ENCODE measurements at regions not wholly inside any gene's neighbourhood (a gene's known extent, or its start where the extent isn't known, plus 50 kb on each side); places are given as distances from the start of the nearest gene placed in this dataset.

- Histone ChIP-seq H3K79me2 (ENCODE audit: control insufficient read depth in 1 of 2, insufficient read depth in 2 of 2, low read length in 2 of 2) (no peaks in the 10 kb centered on the region), H3K9me3 (ENCODE audit: insufficient read depth in 2 of 2, low read depth in 1 of 2, low read length in 1 of 2) (no peaks in the 10 kb centered on the region), H3K79me1 (ENCODE audit: low read depth, low read length) (no peaks in the 10 kb centered on the region), H3K23me2 (ENCODE audit: low read depth, low read length) (no peaks in the 10 kb centered on the region), H2AK5ac (ENCODE audit: low read depth, low read length) (no peak overlapping the region), H2BK15ac (ENCODE audit: low read length) (no peak overlapping the region), H3K4ac (replicated peaks; ENCODE audit: insufficient read length, low read depth, low read length) (no peak overlapping the region), H2BK20ac (ENCODE audit: low read length) (no peak overlapping the region), H2BK120ac (replicated peaks; ENCODE audit: low read depth, low read length) (no peak overlapping the region), H3K4me1 (replicated peaks in 1 of 4; ENCODE audit: control insufficient read depth in 3 of 4, insufficient read depth in 4 of 4, low read length in 3 of 4) (peaks cover 0 to 9% (median 4%) of the 10 kb centered on the region in 4 experiments; a peak in 4 of 7 replicates), H3K18ac (ENCODE audit: extremely low read depth, low read length) (no peak overlapping the region), H3K27me3 (replicated peaks in 1 of 4; ENCODE audit: control insufficient read depth in 3 of 4, extremely low read depth in 1 of 4, insufficient read depth in 3 of 4, low read length in 3 of 4) (no peaks in the 10 kb centered on the region), H3K23ac (ENCODE audit: insufficient read length) (no peak overlapping the region), H3K27ac (ENCODE audit: low read depth, low read length) (no peak overlapping the region), H4K5ac (ENCODE audit: insufficient read length, low read depth, low read length) (no peak overlapping the region), H4K91ac (replicated peaks; ENCODE audit: insufficient read length, low read length) (no peak overlapping the region), H4K8ac (ENCODE audit: extremely low read depth, insufficient read depth, low read length) (no peak overlapping the region), H2AFZ (ENCODE audit: low read length) (no peak overlapping the region), H3K36me3 (ENCODE audit: control insufficient read depth in 2 of 4, insufficient read depth in 4 of 4, low read length in 3 of 4) (no peaks in the 10 kb centered on the region), H3K4me3 (ENCODE audit: extremely low read depth in 1 of 4, insufficient read depth in 2 of 4, low read depth in 3 of 4, low read length in 4 of 4) (no peak overlapping the region), H3K14ac (ENCODE audit: insufficient read length) (no peak overlapping the region), H3K4me2 (ENCODE audit: insufficient read depth in 1 of 2, low read depth in 2 of 2, low read length in 2 of 2) (no peak overlapping the region), H4K20me1 (replicated peaks in 1 of 2; ENCODE audit: control insufficient read depth in 1 of 2, insufficient read depth in 2 of 2, low read length in 2 of 2) (no peaks in the 10 kb centered on the region), H3K9ac (replicated peaks in 1 of 4; ENCODE audit: extremely low read depth in 1 of 4, low read depth in 3 of 4, low read length in 3 of 4) (no peak overlapping the region), H3K56ac (replicated peaks; ENCODE audit: insufficient read length, low read depth, low read length) (no peak overlapping the region), H2BK5ac (ENCODE audit: low read depth, low read length) (no peak overlapping the region), H2BK12ac (ENCODE audit: low read depth, low read length) (no peak overlapping the region)
- POLR2A ChIA-PET (ENCODE audit: partially characterized antibody), result no interaction called here
- TF ChIP-seq MAFK (IDR thresholded peaks at IDR 0.05; ENCODE audit: low read depth, low read length) (no peak), PHF8 (conservative IDR thresholded peaks at IDR 0.05; ENCODE audit: low read depth, low read length) (no peak), NRF1 (IDR thresholded peaks at IDR 0.05; ENCODE audit: low read depth, low read length) (no peak), CHD2 (IDR thresholded peaks at IDR 0.05; ENCODE audit: low read length) (no peak), KDM5A (IDR thresholded peaks at IDR 0.05; ENCODE audit: low read length) (no peak), ASH2L (IDR thresholded peaks at IDR 0.05; ENCODE audit: low read length) (no peak), NANOG (IDR thresholded peaks at IDR 0.05; ENCODE audit: insufficient read depth, low read depth, low read length, poor library complexity, severe bottlenecking) (no peak), SRF (IDR thresholded peaks at IDR 0.05; ENCODE audit: low read depth, low read length) (no peak), YY1 (IDR thresholded peaks at IDR 0.05; ENCODE audit: low read depth, low read length) (no peak), TEAD4 (IDR thresholded peaks at IDR 0.05; ENCODE audit: low read depth, low read length) (no peak)
- WGBS, 2 experiments (ENCODE audit: extremely low coverage in 1 of 2, insufficient coverage in 1 of 2, insufficient read length in 1 of 2, insufficient replicate concordance in 2 of 2, low coverage in 1 of 2, low lambda C conversion rate in 2 of 2, missing lambda C conversion rate in 1 of 2), result 90% methylated on average over 1 of the region's 1 CpG; no CpG with 5 or more reads in 1 of the 2 experiments
- no peak for FAIRE-seq
- CTCF ChIA-PET (ENCODE audit: partially characterized antibody), result interaction anchor here (1.1 to 1.9 kb wide), 2 partner anchors 17 to 382 kb away, joined by 3 to 4 read pairs; no protein-coding TSS in a partner anchor
- DNase-seq (ENCODE audit: low read depth in 1 of 2, low spot score in 2 of 2), result no peak
These were observed 189.5 kb upstream of the ANKRD50 start for GRCh38 chr4:124902001-124902515.

All from H1 (cell line).